Lower leg skin (tissue), 4 donors: ENCODE measurements at regions not wholly inside any gene's neighbourhood (a gene's known extent, or its start where the extent isn't known, plus 50 kb on each side); places are given as distances from the start of the nearest gene placed in this dataset.

Experiments
- DNase-seq, 2 donors: peaks; one replicate each; pipeline ENCODE4 v3.0.0-alpha.2; 2019; ENCODE audit warnings: low spot score in 2 of 2
- H3K4me3 ChIP-seq: fragments of 200-600 bp; sonication (generic); 2 replicates; pipeline ENCODE4 v1.5.1; 2017; ENCODE audit warnings: mild to moderate bottlenecking, low read depth; ENCODE audit not compliant: poor library complexity, severe bottlenecking
- CTCF ChIP-seq, 3 donors: fragments of 450-650 bp; IDR thresholded peaks; one replicate each; pipeline ENCODE4 v1.5.1; 2016; ENCODE audit warnings: antibody characterized with exemption in 3 of 3, mild to moderate bottlenecking in 3 of 3, moderate library complexity in 2 of 3
- POLR2A ChIP-seq, 2 donors: fragments of 450-650 bp; IDR thresholded peaks; one replicate each; pipeline ENCODE4 v1.6.1; 2016 to 2017; ENCODE audit warnings: antibody characterized with exemption in 2 of 2, mild to moderate bottlenecking in 1 of 2, moderate library complexity in 1 of 2
- WGBS, 2 donors: methylation state at CpG; one replicate each; pipeline ENCODE4 v1.1.5; 2018; 5-methylcytosine and 5-hydroxymethylcytosine counted together
- intact Hi-C: fragments of 100-400 bp; cut with DNase I; formaldehyde crosslinking; loops from one replicate; pipeline ENCODE4 v1.15.0; 2023; ENCODE audit warnings: low total_unique reads

DNA sequence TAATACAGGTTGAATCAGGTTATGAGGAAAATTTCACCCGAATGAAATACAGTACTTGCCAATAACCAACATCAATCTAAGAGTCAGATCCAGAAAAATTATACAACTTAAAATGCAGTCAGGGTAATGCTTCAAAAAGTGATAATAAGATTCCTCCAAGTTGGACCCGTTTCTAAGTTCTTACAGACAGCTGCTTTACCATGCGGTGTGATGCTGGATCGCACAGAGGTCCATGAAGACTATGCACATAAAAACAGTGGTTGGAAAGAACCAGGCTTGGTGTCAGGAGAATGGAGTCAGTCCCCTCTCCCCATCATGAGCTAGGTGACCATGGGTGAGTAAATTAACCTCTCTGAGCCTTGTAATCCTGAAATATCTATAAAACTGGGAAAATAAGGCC is 261.3 kb downstream of the QDPR start:
- intact Hi-C loops: no loop called here
- 66 to 68% methylated on average over 4 of the region's 4 CpGs for WGBS, 2 donors
- no peak for TF ChIP-seq CTCF (IDR thresholded peaks at IDR 0.05)
- no peak for TF ChIP-seq POLR2A (IDR thresholded peaks at IDR 0.05)
- no peak for DNase-seq
- no peak overlapping the region for H3K4me3 ChIP-seq

- TF ChIP-seq POLR2A (IDR thresholded peaks at IDR 0.05): no peak
- no peak for TF ChIP-seq CTCF (IDR thresholded peaks at IDR 0.05)
- intact Hi-C loops: no loop called here
- no peak overlapping the region for H3K4me3 ChIP-seq
- WGBS, 2 donors: 76 to 78% methylated on average over 2 of the region's 2 CpGs
- DNase-seq: no peak
Observed at GRCh38 chr4:17246656-17247055, 265.2 kb downstream of the QDPR start.

- DNase-seq: no peak
Observed at GRCh38 chr4:17241835-17242234, 270.1 kb downstream of the QDPR start.

GRCh38 chr4:17238633-17239032 is 273.3 kb downstream of the QDPR start:
- intact Hi-C loops: no loop called here
- TF ChIP-seq POLR2A (IDR thresholded peaks at IDR 0.05): no peak
- TF ChIP-seq CTCF (IDR thresholded peaks at IDR 0.05): no peak
- WGBS, 2 donors: 94 to 95% methylated on average over 6 of the region's 6 CpGs
- no peak overlapping the region for H3K4me3 ChIP-seq
- DNase-seq: no peak

More at GRCh38 chr4:17241835-17242234, 270.1 kb downstream of the QDPR start:
- WGBS, 2 donors: 67 to 73% methylated on average over 1 of the region's 1 CpG
- no peak overlapping the region for H3K4me3 ChIP-seq
- TF ChIP-seq CTCF (IDR thresholded peaks at IDR 0.05): no peak
- no peak for TF ChIP-seq POLR2A (IDR thresholded peaks at IDR 0.05)
- intact Hi-C loops: no loop called here

- no peak overlapping the region for H3K4me3 ChIP-seq
- intact Hi-C loops: no loop called here
- TF ChIP-seq POLR2A (IDR thresholded peaks at IDR 0.05) (no peak), CTCF (IDR thresholded peaks at IDR 0.05) (no peak)
- WGBS, 2 donors: 62 to 75% methylated on average over 1 of the region's 1 CpG
- no peak for DNase-seq
Observed at GRCh38 chr4:17236686-17237085, 275.2 kb downstream of the QDPR start.

DNA sequence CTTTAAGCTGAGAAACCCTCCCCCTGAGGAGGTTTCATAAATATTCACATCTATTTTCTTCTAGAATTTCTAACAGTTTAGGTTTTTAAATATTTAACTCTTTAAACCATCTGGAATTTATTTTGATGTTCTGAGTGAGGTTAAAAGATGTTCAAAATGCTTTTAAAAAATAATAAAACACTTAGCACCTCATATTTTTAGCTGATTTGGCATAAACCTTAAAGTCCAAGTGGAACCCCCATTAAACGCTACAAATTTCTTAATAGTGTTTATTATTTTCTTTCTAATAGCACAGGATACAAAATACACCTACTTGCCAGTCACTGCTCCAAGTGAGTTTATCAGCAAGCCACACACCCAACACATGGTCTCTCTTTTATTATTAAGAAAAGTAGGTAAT is 277.2 kb downstream of the QDPR start:
- 75 to 89% methylated on average over 1 of the region's 1 CpG for WGBS, 2 donors
- intact Hi-C loops: no loop called here
- DNase-seq: no peak
- TF ChIP-seq CTCF (IDR thresholded peaks at IDR 0.05) (no peak), POLR2A (IDR thresholded peaks at IDR 0.05) (no peak)
- no peak overlapping the region for H3K4me3 ChIP-seq
